AML-193 (cell line): ENCODE measurements at regions not wholly inside any gene's neighbourhood (a gene's known extent, or its start where the extent isn't known, plus 50 kb on each side); places are given as distances from the start of the nearest gene placed in this dataset.
A peak's percentile ranks its signal among the peaks of the same experiment; 100 is the strongest.

Experiments
- DNase-seq, 2 experiments: peaks; one replicate each; lab custom pipeline; 2025; lab: John Stamatoyannopoulos, UW

- DNase-seq, result no peak
Observed at GRCh38 chr11:95485115-95485900, 254.3 kb upstream of the SESN3 start.

GRCh38 chr11:95483339-95483738 lies 252.3 kb upstream of the SESN3 start:
- no peak for DNase-seq

- DNase-seq, result no peak
Observed at GRCh38 chr11:95478003-95478402, 247.0 kb upstream of the SESN3 start.

- DNase-seq, result no peak
Observed at GRCh38 chr11:95469258-95469657, 238.3 kb upstream of the SESN3 start.

GRCh38 chr11:95466416-95466815 lies 235.4 kb upstream of the SESN3 start:
- DNase-seq, result no peak

GRCh38 chr11:95465887-95466286 lies 234.9 kb upstream of the SESN3 start:
- no peak for DNase-seq

- no peak for DNase-seq
Observed at GRCh38 chr11:95461858-95462257, 230.9 kb upstream of the SESN3 start.

GRCh38 chr11:95461348-95461747 lies 230.3 kb upstream of the SESN3 start:
- DNase-seq, result no peak

GRCh38 chr11:95459291-95460042 lies 228.5 kb upstream of the SESN3 start:
- DNase-seq, result no peak

- DNase-seq, result no peak
Observed at GRCh38 chr11:95456714-95457491, 225.9 kb upstream of the SESN3 start.

- no peak for DNase-seq
Observed at GRCh38 chr11:95455228-95455970, 224.4 kb upstream of the SESN3 start.

GRCh38 chr11:95453616-95454171 lies 222.7 kb upstream of the SESN3 start:
- DNase-seq, result no peak

GRCh38 chr11:95451682-95452081 lies 220.7 kb upstream of the SESN3 start:
- peak in 1 of 2 experiments; percentile 18 for DNase-seq

- no peak for DNase-seq
Observed at GRCh38 chr11:95451261-95451660, 220.3 kb upstream of the SESN3 start.

- DNase-seq, result no peak
Observed at GRCh38 chr11:95450547-95451123, 219.6 kb upstream of the SESN3 start.

GRCh38 chr11:95445746-95446333 lies 214.8 kb upstream of the SESN3 start:
- DNase-seq, result no peak

- no peak for DNase-seq
Observed at GRCh38 chr11:95444309-95445241, 213.6 kb upstream of the SESN3 start.

GRCh38 chr11:95443386-95443785 lies 212.4 kb upstream of the SESN3 start:
- DNase-seq, result no peak

- DNase-seq, result no peak
Observed at GRCh38 chr11:95442531-95443050, 211.6 kb upstream of the SESN3 start.
